ENCODE measurements at regions not wholly inside any gene's neighbourhood (a gene's known extent, or its start where the extent isn't known, plus 50 kb on each side); places are given as distances from the start of the nearest gene placed in this dataset.

DNA sequence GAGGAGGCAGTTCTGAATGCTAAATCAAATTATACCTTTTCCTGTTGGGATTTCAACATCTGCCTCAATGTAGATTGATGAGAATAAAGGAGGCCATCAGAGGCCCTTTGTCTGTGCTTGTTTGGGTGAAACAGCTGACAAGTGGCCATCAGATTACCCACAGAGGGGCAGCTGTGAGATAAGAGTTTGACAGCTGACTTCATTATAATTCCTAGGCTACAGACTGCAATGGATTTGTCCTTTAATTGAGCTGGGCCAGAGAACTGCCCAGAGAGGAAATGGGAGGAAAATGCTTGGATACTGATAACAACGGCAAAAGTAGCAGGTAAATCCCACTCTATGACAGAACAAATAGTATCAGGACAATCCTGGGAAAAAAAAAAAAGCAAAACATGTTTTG, 649.4 kb downstream of the HDGFL1 start:
- DNase-seq: peak in 22 of 42 donors; percentile 4 to 61 (median 26)
- intact Hi-C loops (cut with DNase I): no loop called here

DNA sequence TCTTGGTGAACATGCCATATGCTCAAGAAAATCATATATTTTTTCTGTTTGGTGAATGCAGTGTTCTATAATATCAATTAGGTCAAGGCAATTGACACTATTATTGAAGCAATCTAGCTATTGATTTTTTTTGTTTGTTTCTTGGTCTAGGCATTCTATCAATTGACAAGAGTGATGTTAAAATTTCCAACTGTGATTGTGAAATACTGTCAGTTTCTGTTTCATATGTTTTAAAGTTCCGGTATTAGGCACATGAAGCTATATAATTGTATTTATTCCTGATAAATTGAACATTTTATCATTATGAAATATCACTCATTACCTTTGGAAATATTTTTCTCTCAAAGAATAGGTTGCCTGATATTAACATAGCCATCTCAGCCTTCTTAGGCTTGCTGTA, 653.4 kb downstream of the HDGFL1 start:
- DNase-seq: no peak
- intact Hi-C loops (cut with DNase I): no loop called here

DNA sequence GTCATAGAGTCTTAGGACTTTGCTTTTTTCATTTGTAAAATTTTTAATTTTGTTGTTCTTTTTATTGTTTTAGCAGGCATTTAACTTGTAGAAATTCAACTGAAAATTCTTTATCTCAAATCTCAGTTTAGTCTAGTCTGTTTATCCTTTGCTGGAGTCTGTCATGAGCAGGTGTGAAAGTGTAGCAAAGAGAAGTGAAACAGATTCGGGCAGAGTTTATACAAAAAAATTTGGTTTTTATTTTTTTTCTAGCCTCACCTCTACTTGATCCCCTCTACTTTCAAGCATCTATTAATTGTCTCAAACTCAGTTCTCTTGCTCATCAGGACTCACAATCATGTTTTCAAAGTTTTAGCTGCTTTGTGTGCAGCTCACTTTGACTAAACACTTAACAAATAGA, 655.2 kb downstream of the HDGFL1 start:
- no peak for DNase-seq
- intact Hi-C loops (cut with DNase I): no loop called here

DNA sequence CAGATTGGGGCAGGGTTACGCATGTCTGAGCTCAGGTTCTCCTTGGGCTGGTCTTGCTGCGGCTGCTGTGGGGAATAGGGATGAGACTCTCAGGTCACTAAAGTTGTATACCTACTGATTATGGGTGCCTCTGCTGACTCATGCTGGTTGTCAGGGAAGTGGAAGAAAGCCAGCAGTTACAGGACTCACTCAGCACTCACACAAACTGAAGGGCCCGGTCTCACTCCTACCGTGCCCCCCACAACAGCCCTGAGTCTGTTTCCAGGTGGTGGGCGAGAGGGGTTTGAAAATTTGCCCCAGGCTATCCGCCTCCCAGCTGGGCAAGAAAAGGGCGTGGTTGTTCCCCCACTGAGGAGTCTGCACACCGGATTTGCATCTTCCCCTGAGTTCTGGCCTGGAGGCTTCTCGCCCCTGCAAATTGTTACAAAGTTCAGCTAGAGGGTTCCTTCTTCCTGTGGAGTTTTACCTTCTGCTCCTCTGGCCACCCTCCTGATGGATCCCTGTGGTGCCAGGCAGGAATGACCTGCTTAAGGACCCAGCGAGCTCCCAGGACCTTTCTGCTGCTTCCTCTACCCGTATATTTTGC, 659.2 kb downstream of the HDGFL1 start:
- intact Hi-C loops (cut with DNase I): no loop called here
- no peak for DNase-seq

DNA sequence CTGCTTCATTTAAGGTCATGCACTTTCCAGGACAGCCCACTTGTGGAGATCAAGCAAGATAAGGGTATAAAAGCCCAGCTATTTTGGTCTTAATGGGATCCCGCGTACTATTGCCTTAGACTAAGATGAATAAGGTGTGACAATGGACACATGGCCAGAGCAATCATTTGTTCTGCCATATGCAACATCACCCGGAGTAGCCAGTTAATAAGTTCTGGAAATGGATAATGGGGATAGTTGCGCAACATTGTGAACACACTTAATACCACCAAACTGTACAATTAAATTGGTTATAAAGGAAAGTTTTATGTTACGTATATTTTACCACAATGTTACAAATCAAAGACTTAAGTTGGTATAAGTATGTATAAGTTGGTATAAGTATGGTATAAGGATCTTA, 674.5 kb downstream of the HDGFL1 start:
- intact Hi-C loops (cut with DNase I): no loop called here
- no peak for DNase-seq

DNA sequence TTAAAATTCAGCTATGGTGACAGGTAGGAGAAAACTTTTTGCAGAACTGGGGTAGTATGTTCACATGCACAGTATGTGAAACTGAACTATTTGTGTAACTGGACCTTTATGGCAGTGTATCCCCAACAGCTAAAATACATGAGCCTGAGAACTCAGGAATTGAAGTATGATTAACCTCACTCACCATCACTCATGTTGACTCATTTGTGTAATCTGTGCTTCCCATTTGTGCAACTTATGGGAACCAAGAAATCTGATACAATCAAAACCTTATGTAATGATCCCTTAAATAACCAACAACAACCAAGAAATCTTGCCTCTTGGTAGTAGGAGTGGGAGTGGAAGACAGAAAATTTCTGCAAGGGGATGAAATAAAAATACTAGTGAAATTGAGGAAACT, 674.9 kb downstream of the HDGFL1 start:
- no peak for DNase-seq
- intact Hi-C loops (cut with DNase I): no loop called here

DNA sequence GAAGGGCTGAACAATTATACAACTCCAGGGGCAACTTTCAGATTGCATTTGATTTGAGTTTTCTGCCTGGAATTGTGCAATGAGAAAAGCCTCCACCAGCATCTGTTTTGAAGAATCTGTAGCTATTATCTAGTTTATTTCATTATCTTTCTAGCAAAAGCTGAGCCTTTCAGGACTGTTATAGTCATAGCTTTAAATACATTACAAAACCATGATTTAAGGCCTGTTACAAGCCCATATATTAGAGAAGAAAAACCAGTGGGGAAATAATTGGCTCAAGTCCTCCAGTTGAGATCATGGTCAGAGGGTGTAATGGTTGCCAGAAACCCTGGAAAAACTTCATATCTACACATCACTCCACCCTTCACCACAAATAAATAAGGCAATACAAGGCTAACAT, 676.2 kb downstream of the HDGFL1 start:
- no peak for DNase-seq
- intact Hi-C loops (cut with DNase I): no loop called here

DNA sequence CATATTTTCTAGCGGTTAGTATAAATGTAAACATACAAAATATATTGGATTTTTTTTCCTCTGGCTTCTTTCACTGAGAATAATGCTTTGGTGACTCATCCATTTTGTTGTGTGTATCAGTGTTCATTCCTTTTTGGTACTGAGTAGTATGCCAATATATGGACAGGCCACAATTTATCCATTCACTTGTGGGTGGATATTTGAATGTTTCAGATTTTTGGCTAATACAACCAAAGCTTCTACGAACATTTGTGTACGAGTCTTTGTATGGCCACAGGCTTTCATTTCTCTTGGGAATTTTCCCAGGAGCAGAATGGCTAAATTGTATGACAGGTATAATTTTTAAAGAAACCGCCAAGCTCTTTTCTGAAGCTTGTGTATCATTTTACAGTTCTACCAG, 677.5 kb downstream of the HDGFL1 start:
- intact Hi-C loops (cut with DNase I): no loop called here
- no peak for DNase-seq

DNA sequence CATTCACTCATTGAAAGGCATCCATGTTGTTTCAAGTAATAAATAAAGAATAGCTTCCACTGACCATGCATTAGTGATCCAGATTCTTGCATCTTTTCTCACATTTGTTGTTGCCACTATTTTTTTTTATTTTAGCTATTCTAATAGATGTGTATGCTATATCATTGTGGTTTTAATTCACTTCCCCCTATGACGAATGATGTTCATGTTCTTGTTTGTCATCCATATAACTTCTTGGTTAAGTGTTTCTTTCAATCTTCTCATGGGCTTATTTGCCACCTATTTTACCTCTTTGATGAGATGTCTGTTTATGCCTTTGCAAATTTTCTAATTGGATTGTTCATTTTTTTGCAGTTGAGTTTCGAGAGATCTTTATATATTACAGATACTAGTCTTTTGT, 681.2 kb downstream of the HDGFL1 start:
- no peak for DNase-seq
- intact Hi-C loops (cut with DNase I): no loop called here

DNA sequence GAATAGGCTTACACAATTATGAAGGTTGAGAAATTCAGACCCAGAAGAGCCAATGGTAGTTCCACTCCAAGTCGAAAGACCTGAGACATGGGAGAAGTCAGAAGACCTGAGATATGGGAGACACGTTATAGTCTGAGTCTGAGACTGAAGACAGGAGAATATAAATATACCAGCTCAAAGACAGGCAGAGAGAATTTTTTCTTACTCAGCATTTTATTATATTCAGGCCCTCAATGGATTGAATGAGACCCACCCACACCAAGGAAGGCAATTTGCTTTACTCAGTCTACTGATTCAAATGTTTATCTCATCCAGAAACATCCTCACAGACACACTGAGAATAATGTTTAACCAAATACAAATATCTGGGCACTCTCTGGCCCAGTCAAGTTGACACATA, 693.5 kb downstream of the HDGFL1 start:
- intact Hi-C loops (cut with DNase I): no loop called here
- no peak for DNase-seq

DNA sequence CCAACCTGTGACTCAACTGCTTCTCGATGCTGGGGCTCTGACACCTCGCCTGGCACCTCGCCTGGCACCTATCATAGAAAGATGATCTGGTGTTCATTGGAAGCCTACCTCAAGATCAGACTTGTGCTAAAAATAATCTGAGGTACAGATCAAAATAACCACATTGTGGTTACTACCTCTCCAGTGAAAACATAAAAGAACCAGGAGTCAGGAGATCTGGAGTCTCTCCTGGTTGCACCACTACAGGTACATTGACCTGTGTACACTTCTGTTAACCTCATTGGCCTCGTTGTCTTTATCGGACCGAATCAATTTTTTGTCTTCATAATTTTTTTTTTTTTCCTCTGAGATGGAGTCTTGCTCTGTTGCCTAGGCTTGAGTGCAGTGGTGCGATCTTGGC, 695.9 kb downstream of the HDGFL1 start:
- intact Hi-C loops (cut with DNase I): no loop called here
- DNase-seq: no peak

DNA sequence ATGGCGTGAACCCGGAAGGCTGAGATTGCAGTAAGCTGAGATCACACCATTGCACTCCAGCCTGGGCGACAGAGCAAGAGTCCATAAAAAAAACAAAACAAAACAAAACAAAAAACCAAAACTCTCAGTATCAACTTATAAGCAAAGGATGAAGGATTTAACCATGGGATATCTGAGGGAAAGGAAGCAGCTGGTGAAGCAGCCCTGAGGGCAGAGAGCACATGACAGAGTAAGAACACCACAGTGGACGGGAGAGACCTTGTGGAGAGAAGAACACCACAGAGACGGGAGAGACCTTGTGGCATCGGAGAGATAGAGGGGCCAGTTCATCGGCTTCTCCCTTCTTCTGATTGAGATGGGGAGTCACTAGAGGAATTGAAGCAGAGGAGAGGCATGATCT, 697.2 kb downstream of the HDGFL1 start:
- no peak for DNase-seq
- intact Hi-C loops (cut with DNase I): no loop called here

DNA sequence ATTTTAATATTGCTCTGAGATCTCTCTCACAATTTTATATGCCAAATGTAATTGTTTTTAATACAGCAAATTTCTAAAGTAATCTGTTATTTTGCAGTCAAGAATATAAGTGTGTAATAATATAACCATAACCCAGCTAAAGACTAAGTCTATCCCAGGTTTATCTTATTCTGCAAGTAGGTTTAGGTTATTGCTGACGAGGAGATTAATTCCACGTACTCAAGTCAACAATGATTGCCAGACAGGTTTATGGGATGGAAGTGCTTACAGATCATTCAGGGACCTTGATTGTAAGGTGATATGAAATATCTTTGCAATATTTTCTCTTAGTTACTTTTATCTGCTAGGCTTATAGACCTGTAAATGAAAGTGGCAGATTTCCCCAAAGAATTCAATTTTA, 698.3 kb downstream of the HDGFL1 start:
- intact Hi-C loops (cut with DNase I): no loop called here
- no peak for DNase-seq

DNA sequence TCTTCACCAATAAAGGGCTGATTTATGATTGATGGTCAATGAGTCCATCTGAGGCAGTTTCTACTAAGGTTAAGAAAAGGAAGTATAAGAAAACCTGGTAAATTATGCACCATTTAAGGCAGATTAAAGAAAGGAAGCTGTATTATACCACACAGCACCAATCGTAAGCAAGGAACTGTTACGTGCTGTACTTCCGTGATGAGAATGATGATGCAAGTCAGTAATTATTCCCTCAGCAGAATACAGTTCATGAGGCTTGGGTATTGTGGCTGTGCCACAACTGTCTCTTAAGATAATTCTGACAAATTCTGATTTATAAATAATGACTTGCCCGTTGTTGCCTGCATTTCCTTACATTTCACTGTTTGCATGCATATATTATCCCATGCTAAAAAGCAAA, 699.0 kb downstream of the HDGFL1 start:
- intact Hi-C loops (cut with DNase I): no loop called here
- DNase-seq: no peak

DNA sequence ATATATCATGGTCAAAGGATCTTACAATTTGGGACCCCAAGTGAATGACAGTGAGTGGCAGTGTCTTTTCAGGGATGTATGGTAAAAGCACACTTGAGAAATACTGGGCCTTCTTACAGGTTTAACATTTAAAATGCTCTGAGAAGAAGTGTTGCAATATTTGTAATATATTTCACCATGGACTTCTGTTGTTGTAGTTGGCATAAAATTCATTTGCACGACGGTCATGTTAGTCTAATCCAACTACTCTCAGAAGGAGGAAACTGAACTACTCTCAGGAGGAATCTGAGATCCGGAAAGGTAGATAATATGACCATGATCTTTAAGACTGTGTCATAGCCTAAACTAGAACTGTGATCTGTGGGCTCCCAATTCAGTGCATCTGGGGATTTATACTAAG, 700.1 kb downstream of the HDGFL1 start:
- intact Hi-C loops (cut with DNase I): no loop called here

DNA sequence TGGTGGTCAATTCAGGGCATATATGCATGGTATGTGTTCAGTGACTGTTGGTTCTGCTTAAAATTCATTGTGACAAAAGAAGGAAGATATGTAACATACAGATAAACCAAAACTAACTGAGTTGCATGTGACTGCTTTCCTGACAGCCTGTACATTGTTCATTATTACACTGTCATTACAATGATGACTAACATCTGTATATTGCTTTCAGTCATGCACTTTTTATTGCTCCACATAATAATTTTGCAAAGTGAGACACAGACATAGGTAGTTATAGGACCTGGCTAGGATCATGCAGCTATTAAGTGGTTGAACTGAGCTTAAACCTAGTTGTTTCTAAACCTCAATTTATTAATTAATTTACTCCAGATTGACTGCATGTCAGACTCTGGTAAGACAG, 703.2 kb downstream of the HDGFL1 start:
- DNase-seq: no peak
- intact Hi-C loops (cut with DNase I): no loop called here

More for the DNA sequence above, 700.1 kb downstream of the HDGFL1 start:
- DNase-seq: no peak

DNA sequence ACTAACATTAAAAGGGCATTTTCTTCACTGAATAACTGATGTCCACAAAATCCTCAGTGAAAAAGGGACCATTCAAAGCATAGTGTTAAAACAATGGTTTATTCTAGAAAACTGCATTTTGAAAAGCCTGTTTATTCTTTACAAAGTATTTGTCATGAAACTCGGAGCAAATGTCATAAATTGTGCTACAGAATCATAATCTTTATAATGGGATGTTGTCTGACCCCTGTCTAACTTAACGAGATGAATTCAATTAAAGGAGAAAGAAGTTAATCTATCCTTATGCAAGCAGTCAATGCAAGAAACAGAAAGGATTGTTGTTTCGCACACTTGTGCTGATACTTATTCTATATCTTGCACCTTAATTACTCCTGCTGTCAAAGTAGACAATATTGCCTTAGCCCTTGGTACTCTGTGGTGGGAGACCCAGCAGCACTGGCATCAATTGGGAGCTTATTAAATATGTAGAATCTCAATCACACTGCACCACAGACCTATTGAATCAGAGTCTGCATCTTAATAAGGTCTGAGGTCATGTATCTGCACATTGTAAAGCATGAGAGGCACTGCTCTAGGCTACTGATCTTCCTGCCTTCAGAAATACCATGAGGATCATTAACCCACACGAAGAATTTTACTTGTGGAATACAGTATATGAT, 708.3 kb downstream of the HDGFL1 start:
- intact Hi-C loops (cut with DNase I): no loop called here
- DNase-seq: peak in 1 of 42 donors; percentile 8

DNA sequence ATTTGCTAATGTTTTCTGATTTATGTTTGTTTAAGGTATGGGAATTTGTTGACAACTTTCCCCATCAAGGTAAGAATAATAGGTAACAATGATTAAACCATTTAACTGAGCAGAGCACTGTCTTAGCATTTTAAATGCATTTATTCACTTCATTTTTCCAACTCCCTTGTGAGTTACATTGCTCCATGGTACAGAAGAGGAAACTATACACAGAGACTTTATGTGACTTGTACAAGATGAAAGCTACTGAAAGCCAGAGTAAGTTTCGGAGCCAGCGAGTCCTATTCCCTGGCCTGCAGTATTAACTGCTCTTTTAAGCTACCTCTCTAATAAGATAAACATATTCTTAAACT, 708.8 kb downstream of the HDGFL1 start:
- intact Hi-C loops (cut with DNase I): no loop called here
- no peak for DNase-seq

DNA sequence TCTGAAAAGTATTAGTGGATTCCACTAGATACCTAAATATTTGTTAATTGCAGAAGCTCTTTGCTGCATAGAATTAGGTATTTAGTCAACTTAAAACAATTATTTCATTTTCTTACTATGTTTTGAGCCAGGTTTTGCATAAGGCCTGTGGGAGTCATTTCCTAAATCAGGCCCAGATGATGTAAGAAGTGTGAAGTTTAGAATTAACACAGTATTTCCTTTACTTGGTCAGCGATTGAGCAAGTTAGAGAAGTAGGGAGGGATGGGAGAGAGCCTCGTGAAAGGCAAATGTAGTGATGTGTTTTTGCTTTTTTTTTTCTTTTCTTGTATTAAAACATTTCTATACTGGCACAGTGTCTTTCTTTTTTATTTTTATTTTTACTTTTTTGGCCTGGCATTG, 711.1 kb downstream of the HDGFL1 start:
- DNase-seq: no peak
- intact Hi-C loops (cut with DNase I): no loop called here

DNA sequence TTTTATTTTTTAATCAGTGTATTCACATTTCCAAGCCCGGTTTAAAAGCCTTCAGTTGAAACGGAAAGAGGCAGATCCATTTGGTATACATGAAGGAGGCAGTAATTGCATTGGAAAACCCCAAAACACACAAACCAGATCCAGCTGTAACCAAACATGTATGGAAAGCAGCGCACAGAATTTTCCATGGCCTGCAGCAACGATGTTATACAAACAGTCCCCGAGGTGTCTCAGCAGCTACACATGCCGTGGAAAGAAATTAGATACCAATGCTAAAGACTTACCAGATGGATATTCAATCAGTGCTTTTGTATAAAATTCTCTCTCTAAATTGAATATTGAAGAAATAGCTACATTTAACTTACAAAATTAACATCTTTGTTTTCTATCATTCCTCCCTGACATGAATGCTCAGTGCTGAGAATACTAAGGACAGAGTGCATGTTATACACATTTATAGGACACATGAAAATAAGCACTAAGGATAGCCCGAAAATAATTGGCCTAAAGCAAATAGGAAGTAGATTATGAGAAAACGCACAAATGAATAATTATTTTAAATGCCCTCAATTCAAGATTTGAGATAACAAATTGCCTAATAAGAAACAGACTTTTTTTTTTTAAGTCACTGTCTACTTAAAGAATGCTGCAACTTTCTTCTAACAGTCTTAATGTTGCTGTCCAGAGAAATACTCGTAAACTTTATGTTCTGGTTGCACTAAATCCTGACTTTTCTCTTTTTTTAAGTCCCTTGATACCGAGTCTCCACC, 713.1 kb downstream of the HDGFL1 start:
- DNase-seq: no peak

DNA sequence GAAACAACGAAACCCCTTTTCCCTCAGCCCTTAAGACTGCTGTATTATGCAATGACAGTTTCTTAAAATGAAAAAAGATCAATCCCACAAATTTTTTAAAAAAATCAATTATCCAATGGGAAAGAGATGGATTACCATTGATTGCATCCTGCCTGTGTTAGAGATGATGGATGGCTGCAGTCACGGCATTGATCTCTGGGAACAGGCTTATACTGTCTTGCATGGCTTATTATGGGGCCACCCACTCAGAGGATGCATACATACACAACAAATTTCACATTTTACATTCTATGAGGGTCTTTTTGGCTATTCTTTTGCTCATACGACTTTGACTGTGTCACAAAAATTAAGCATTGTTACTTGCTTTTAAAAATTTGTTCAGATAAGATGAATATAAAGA, 724.3 kb downstream of the HDGFL1 start:
- intact Hi-C loops (cut with DNase I): no loop called here
- DNase-seq: no peak

More for the DNA sequence above, 713.1 kb downstream of the HDGFL1 start:
- intact Hi-C loops (cut with DNase I): no loop called here

Data from head of caudate nucleus (tissue), 42 donors.